ENCODE measurements at regions not wholly inside any gene's neighbourhood (a gene's known extent, or its start where the extent isn't known, plus 50 kb on each side); places are given as distances from the start of the nearest gene placed in this dataset.

DNA sequence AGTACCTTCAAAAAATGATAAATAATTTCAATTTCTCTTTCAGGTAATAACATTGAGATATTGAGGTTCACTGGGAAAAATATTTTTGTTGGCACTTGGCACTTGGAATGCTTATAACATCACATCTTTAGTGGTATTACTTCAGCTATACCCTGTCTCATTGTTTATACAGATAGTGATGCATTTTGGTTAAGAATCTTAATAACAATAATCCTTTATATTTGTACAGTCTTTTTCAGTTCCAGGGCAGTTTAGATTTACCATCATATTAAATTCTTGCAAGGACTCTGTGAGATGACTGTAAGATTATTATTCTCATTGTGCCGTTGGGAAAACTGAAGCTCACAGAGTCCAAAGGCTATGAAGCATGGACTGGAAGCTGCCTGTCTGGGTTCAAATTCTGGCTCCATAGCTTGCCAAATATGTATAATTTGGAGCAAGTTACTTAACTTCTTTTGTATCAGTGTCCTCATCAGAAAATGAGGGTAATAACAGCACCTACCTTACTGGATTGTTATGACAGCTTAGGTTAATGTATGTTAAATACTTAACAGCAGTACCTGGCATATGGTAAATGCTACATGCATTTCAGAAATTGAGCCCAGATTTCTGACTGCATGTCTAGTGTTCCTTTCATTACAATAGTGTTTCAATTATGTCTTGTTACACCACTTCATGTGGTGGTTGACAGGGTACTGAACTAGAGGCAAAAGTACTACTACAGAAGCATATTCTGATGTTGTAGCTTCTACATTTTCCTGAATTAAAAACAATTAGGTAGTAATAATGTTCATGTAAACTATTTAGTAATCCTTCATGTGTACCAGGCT is 272.2 kb downstream of the PLK2 start:
- TF ChIP-seq, protein P1, sequence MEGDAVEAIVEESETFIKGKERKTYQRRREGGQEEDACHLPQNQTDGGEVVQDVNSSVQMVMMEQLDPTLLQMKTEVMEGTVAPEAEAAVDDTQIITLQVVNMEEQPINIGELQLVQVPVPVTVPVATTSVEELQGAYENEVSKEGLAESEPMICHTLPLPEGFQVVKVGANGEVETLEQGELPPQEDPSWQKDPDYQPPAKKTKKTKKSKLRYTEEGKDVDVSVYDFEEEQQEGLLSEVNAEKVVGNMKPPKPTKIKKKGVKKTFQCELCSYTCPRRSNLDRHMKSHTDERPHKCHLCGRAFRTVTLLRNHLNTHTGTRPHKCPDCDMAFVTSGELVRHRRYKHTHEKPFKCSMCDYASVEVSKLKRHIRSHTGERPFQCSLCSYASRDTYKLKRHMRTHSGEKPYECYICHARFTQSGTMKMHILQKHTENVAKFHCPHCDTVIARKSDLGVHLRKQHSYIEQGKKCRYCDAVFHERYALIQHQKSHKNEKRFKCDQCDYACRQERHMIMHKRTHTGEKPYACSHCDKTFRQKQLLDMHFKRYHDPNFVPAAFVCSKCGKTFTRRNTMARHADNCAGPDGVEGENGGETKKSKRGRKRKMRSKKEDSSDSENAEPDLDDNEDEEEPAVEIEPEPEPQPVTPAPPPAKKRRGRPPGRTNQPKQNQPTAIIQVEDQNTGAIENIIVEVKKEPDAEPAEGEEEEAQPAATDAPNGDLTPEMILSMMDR (IDR thresholded peaks at IDR 0.05), result no peak
- H3K4me3 ChIP-seq, result no peak overlapping the region
- no peak for DNase-seq
- H3K36me3 ChIP-seq, result no peaks in the 10 kb centered on the region
- no peaks in the 10 kb centered on the region for H3K9me3 ChIP-seq
- intact Hi-C loops (cut with DNase I; ENCODE audit: low total_unique reads), result no loop called here
- no peak overlapping the region for H3K27ac ChIP-seq
- no peaks in the 10 kb centered on the region for H3K27me3 ChIP-seq
- peaks cover 0 to 30% (median 9%) of the 10 kb centered on the region in 4 donors for H3K4me1 ChIP-seq

DNA sequence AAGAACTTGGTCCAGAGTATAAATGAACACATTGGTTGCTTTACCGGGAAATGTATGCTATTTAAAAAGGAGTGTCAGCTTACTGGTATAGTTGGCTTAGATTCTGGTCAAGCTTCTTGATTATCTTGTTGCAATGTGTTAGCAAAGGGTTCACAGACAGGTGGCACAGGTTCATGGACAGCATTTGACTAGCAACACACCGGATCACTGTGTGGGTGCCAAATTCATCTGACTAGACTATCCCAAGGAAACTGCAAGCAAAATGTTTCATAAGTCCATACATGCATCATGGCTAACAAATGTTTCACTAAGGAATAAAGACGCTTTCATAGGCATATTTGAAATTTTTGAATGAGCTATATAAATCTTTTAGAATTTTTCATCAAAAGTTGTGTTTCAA is 274.1 kb downstream of the PLK2 start:
- no peaks in the 10 kb centered on the region for H3K36me3 ChIP-seq
- TF ChIP-seq, protein P1 (IDR thresholded peaks at IDR 0.05), result no peak
- H3K27me3 ChIP-seq, result no peaks in the 10 kb centered on the region
- H3K4me3 ChIP-seq, result no peak overlapping the region
- H3K9me3 ChIP-seq, result no peaks in the 10 kb centered on the region
- no peak overlapping the region for H3K27ac ChIP-seq
- peaks cover 0 to 38% (median 13%) of the 10 kb centered on the region in 4 donors for H3K4me1 ChIP-seq
- DNase-seq, result no peak
- intact Hi-C loops (cut with DNase I; ENCODE audit: low total_unique reads), result no loop called here

DNA sequence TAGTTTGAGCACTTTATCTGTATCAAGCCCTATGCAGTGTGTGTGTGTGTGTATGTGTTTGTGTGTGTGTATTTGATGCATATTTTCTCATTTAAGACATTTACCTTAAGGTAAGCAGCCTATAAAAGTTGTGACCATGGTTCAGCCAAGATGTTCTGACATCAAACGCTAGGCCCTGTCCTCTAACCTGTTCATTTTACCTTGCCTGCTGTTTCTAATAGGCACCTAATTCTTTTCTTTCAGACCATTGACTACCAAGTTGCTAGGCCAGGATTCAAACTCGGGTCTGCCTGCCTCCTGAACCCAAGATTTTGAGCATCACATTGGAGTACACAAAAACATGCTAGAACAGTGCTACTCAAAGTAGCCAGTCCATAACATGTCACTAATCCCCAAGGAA is 274.5 kb downstream of the PLK2 start:
- no peaks in the 10 kb centered on the region for H3K36me3 ChIP-seq

DNA sequence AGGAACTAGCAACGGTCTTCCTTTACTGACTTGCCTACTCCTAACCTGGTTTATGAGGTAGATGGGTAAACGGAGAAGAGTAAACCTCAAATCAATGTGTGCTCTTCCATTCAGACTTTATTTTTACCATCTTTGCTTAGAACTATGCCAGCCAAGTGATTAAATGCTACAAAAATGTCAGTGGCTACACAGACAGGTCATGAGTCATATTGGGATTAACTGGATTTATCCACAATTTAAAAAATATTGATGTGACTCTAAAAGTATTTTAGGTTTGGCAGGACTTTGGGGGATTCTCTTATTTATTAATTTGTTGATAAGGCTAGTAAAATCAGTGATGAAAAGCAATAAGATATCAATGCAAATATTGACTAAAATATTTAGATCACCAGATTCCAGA is 275.0 kb downstream of the PLK2 start:
- no peaks in the 10 kb centered on the region for H3K9me3 ChIP-seq
- intact Hi-C loops (cut with DNase I; ENCODE audit: low total_unique reads), result no loop called here
- TF ChIP-seq, protein P1 (IDR thresholded peaks at IDR 0.05), result no peak

More for the DNA sequence above, 274.5 kb downstream of the PLK2 start:
- H3K9me3 ChIP-seq, result no peaks in the 10 kb centered on the region
- no peaks in the 10 kb centered on the region for H3K27me3 ChIP-seq
- DNase-seq, result no peak
- no peak overlapping the region for H3K4me3 ChIP-seq
- no peak overlapping the region for H3K27ac ChIP-seq
- H3K4me1 ChIP-seq, result peaks cover 0 to 38% (median 13%) of the 10 kb centered on the region in 4 donors
- TF ChIP-seq, protein P1 (IDR thresholded peaks at IDR 0.05), result no peak
- intact Hi-C loops (cut with DNase I; ENCODE audit: low total_unique reads), result no loop called here

DNA sequence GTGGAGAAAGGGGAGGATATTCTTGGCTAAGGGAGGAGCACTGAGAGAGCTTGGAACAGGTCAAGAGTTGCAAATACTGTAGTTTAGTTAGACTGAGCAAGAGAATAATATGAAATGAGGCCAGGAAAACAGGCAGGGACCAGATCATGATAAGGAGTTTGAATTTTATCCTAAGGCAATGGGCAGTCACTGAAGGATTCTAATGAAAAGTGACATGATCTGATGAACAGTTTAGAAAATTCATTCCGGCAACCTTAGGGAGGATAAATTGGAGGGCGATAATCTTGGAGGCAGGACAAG is 276.1 kb downstream of the PLK2 start:
- no peak overlapping the region for H3K4me3 ChIP-seq
- no peaks in the 10 kb centered on the region for H3K36me3 ChIP-seq
- H3K27me3 ChIP-seq, result no peaks in the 10 kb centered on the region
- TF ChIP-seq, protein P1 (IDR thresholded peaks at IDR 0.05), result no peak
- intact Hi-C loops (cut with DNase I; ENCODE audit: low total_unique reads), result no loop called here
- peaks cover 0 to 38% (median 13%) of the 10 kb centered on the region in 4 donors for H3K4me1 ChIP-seq
- no peaks in the 10 kb centered on the region for H3K9me3 ChIP-seq
- no peak for DNase-seq
- no peak overlapping the region for H3K27ac ChIP-seq

More for the DNA sequence above, 275.0 kb downstream of the PLK2 start:
- H3K4me1 ChIP-seq, result peaks cover 0 to 38% (median 13%) of the 10 kb centered on the region in 4 donors
- DNase-seq, result no peak
- H3K4me3 ChIP-seq, result no peak overlapping the region
- no peak overlapping the region for H3K27ac ChIP-seq
- no peaks in the 10 kb centered on the region for H3K36me3 ChIP-seq
- no peaks in the 10 kb centered on the region for H3K27me3 ChIP-seq

All from tibial artery (tissue), 4 donors.